Parathyroid adenoma (tissue), 2 donors: ENCODE measurements at regions not wholly inside any gene's neighbourhood (a gene's known extent, or its start where the extent isn't known, plus 50 kb on each side); places are given as distances from the start of the nearest gene placed in this dataset.

Experiments used
- H2AFZ ChIP-seq: fragments of 300-600 bp; sonication (generic); one replicate; pipeline ENCODE4 v1.7.0; 2017; ENCODE audit warnings: antibody characterized with exemption, mild to moderate bottlenecking
- H3K27ac ChIP-seq: fragments of 300-600 bp; sonication (generic); one replicate; pipeline ENCODE4 v1.7.0; 2017
- H3K27me3 ChIP-seq: fragments of 300-600 bp; sonication (generic); one replicate; pipeline ENCODE4 v1.7.0; 2017; ENCODE audit warnings: low read length; ENCODE audit not compliant: control insufficient read depth, insufficient read depth
- H3K36me3 ChIP-seq: fragments of 300-600 bp; sonication (generic); one replicate; pipeline ENCODE4 v1.7.0; 2017; ENCODE audit warnings: low read length; ENCODE audit not compliant: control insufficient read depth, insufficient read depth
- H3K4me1 ChIP-seq: fragments of 300-600 bp; sonication (generic); one replicate; pipeline ENCODE4 v1.7.0; 2017; ENCODE audit warnings: control low read depth
- H3K4me2 ChIP-seq: fragments of 300-600 bp; sonication (generic); one replicate; pipeline ENCODE4 v1.7.0; 2017; ENCODE audit warnings: low read length
- H3K4me3 ChIP-seq: fragments of 300-600 bp; sonication (generic); one replicate; pipeline ENCODE4 v1.7.0; 2017; ENCODE audit warnings: low read depth, low read length
- H3K79me2 ChIP-seq: fragments of 300-600 bp; sonication (generic); one replicate; pipeline ENCODE4 v1.7.0; 2017; ENCODE audit warnings: control low read depth
- H3K9ac ChIP-seq: fragments of 300-600 bp; sonication (generic); one replicate; pipeline ENCODE4 v1.7.0; 2017; ENCODE audit warnings: mild to moderate bottlenecking
- H3K9me3 ChIP-seq: fragments of 300-600 bp; sonication (generic); one replicate; pipeline ENCODE4 v1.7.0; 2017; ENCODE audit warnings: low read length; ENCODE audit not compliant: control insufficient read depth
- TF ChIP-seq, protein P1 (sequence below): fragments of 300-600 bp; sonication (generic); IDR thresholded peaks from one replicate; pipeline ENCODE4 v1.7.0; 2017; ENCODE audit warnings: antibody characterized with exemption, mild to moderate bottlenecking
- donor health status: primary hyperparathyroidism.

DNA sequence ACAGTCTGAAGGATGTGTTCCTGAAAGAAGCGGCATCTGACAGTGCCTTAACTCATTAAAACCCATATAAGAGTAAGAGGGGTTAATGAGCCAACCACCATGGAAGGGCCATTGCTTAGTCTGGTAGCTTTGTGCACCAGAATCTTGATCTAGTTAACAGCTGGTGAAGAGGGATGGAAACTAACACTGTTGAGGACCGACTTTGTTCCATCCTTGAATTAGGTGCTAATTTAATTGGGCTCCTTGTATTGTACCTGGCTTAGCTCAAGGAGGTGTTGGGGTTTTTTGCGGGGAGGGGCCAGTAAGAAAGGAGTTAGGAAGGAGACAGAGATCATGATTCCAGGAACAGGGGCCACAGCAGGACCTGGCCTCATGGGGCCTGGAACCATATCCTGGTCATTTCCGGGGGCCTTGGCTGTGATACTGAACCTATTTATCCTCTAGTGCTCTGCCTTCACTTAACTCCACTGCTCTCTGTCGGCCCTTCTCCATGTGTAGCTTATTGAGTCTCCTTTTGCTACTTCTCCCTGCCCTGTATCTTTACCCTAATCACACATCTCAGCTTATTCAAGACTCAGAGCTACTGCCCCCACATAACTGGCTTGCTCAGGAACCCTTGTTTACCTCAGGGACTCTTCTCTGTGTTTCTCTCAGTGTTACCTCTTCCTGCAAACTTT, 93.0 kb downstream of the RPL22L1 start:
- H2AFZ ChIP-seq = no peak overlapping the region
- no peaks in the 10 kb centered on the region for H3K79me2 ChIP-seq
- H3K4me2 ChIP-seq = no peak overlapping the region
- H3K9me3 ChIP-seq = no peaks in the 10 kb centered on the region
- H3K4me1 ChIP-seq = no peaks in the 10 kb centered on the region
- no peaks in the 10 kb centered on the region for H3K36me3 ChIP-seq
- H3K4me3 ChIP-seq = no peak overlapping the region
- no peaks in the 10 kb centered on the region for H3K27me3 ChIP-seq
- no peak overlapping the region for H3K27ac ChIP-seq
- TF ChIP-seq, protein P1, sequence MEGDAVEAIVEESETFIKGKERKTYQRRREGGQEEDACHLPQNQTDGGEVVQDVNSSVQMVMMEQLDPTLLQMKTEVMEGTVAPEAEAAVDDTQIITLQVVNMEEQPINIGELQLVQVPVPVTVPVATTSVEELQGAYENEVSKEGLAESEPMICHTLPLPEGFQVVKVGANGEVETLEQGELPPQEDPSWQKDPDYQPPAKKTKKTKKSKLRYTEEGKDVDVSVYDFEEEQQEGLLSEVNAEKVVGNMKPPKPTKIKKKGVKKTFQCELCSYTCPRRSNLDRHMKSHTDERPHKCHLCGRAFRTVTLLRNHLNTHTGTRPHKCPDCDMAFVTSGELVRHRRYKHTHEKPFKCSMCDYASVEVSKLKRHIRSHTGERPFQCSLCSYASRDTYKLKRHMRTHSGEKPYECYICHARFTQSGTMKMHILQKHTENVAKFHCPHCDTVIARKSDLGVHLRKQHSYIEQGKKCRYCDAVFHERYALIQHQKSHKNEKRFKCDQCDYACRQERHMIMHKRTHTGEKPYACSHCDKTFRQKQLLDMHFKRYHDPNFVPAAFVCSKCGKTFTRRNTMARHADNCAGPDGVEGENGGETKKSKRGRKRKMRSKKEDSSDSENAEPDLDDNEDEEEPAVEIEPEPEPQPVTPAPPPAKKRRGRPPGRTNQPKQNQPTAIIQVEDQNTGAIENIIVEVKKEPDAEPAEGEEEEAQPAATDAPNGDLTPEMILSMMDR = no peak
- H3K9ac ChIP-seq = no peak overlapping the region

- Histone ChIP-seq H3K36me3 (no peaks in the 10 kb centered on the region), H3K27me3 (no peaks in the 10 kb centered on the region), H2AFZ (no peak overlapping the region), H3K27ac (no peak overlapping the region), H3K4me2 (no peak overlapping the region), H3K9me3 (no peaks in the 10 kb centered on the region), H3K4me3 (no peak overlapping the region), H3K9ac (no peak overlapping the region), H3K4me1 (no peaks in the 10 kb centered on the region), H3K79me2 (no peaks in the 10 kb centered on the region)
- TF ChIP-seq, protein P1 = no peak
Measured at GRCh38 chr3:170773682-170774425, 96.1 kb downstream of the RPL22L1 start.

DNA sequence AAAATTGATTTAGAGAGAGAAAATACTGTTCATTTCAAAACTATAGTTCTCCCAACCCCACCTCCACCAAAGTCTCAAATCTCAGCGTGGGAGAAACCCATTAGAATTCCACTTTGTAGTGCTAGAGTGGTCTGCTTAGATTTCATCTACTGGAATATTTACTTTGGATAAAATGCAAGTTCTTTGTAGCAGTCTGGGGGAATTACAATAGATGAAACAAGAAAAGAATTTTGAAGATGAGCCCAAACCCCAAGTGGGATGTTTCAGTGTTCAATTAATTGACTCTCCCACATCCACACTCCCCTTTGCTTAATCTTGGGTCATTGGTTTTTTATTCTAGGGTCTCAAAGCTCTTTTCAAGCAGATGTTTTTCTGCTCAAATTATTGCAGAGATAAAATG, 97.8 kb downstream of the RPL22L1 start:
- H3K79me2 ChIP-seq = no peaks in the 10 kb centered on the region
- TF ChIP-seq, protein P1 = no peak
- H3K4me2 ChIP-seq = no peak overlapping the region
- H3K4me1 ChIP-seq = no peaks in the 10 kb centered on the region
- no peaks in the 10 kb centered on the region for H3K27me3 ChIP-seq
- H3K36me3 ChIP-seq = no peaks in the 10 kb centered on the region
- no peak overlapping the region for H3K27ac ChIP-seq
- no peaks in the 10 kb centered on the region for H3K9me3 ChIP-seq
- no peak overlapping the region for H3K4me3 ChIP-seq
- H2AFZ ChIP-seq = no peak overlapping the region
- H3K9ac ChIP-seq = no peak overlapping the region

- no peak overlapping the region for H3K27ac ChIP-seq
- TF ChIP-seq, protein P1 = no peak
- H3K9ac ChIP-seq = no peak overlapping the region
- H2AFZ ChIP-seq = no peak overlapping the region
- H3K9me3 ChIP-seq = no peaks in the 10 kb centered on the region
- H3K27me3 ChIP-seq = no peaks in the 10 kb centered on the region
- no peak overlapping the region for H3K4me2 ChIP-seq
- H3K79me2 ChIP-seq = no peaks in the 10 kb centered on the region
- no peaks in the 10 kb centered on the region for H3K36me3 ChIP-seq
- no peaks in the 10 kb centered on the region for H3K4me1 ChIP-seq
- H3K4me3 ChIP-seq = no peak overlapping the region
Measured at GRCh38 chr3:170768334-170768801, 101.6 kb downstream of the RPL22L1 start.
